ENCODE measurements at regions not wholly inside any gene's neighbourhood (a gene's known extent, or its start where the extent isn't known, plus 50 kb on each side); places are given as distances from the start of the nearest gene placed in this dataset.

DNA sequence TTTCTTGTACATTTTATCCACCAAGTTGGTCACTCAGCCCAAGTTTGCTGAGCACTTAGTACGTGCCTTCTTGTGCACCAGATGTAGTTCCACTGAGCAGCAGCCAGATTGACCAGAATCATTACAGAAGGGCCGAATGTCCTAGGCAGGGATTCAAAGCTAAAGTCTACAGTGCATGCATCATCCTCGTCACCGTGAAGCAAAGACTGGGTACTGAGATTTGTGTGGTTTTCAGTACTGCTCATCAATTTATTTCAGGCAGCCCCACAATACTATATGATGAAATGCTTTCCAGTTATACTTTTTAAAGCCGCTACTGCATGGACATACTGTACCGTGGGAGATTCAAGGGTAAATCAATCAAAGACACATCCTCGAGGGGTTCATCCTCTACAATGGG, 227.0 kb downstream of the ARRDC4 start:
- no peak for DNase-seq (ENCODE audit: extremely low read depth in 1 of 2, low read depth in 1 of 2)

DNA sequence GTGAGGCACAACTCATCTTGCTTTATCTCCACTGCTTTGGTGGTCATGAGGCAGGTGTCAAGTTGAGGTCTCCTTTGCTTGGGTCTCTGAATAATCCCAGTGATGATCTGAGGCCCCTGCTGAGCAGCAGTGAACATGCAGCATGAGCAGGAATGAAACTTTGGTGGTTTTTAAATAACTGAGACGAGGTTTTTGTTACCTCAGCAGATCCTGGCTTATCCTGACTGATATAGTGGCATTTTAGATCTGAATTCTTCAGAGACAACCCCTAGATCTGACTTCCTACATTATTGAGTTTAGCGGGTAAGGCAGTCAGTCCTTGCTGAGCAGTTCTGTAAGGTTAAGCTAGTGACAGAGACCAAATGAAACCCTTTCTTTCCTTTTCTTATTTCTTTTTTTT, 230.4 kb downstream of the ARRDC4 start:
- no peak for DNase-seq (ENCODE audit: extremely low read depth in 1 of 2, low read depth in 1 of 2)

DNA sequence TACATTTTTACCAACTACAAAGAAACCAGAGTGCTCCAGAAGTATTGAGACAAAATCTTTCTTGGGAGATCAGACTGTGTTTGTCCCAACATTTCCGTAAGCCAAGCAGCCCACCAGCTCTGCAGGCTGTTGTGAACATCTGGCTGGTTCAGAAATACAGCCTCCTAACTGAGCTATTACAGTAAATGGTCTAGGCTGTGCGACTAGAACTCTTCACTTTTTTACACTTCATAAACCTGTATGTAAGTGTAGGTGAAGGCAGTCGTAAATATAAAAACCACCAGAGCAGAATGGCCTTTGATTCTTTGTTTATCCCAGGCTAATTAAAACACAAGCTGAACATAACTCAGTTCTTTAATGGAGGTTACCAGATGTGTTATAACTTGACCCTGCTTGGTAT, 235.3 kb downstream of the ARRDC4 start:
- no peak for DNase-seq (ENCODE audit: extremely low read depth in 1 of 2, low read depth in 1 of 2)

DNA sequence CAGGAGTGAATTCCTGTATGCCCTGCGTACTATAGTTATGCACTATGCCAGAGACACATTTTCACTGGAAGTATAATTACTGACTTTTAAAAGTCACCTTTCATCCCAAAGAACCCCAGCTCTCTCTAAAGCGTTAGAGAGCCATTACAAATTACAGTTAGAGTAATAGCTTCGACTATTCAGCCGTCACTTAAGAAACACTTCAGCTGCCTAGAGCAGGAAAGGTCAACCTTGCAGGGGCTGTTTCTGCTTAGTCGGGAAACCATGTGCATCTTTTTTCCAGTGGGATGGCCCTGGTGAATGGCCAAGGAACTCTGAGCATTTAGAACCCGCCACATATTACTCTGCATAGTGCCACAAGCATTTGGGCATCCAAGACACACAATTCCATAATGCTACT, 235.9 kb downstream of the ARRDC4 start:
- DNase-seq (ENCODE audit: extremely low read depth in 1 of 2, low read depth in 1 of 2): no peak

DNA sequence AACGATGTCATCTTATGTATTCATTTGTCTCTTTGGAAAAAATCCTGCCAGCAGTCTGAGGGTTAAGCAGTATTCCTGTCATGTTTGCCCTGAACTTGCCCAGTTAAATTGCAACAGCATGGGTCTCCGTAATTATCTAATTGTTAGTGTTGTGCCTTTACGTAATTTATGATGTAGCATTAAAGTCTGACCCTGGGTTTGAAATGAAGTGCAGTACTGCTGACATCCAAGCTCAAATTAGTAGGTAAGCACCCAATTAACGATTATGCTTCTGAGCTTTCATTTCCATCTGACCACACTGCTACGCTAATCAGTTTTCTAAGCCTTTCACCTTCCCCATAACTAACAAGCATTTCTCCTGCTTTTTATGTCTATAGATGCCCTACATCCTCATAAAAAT, 241.8 kb downstream of the ARRDC4 start:
- DNase-seq (ENCODE audit: extremely low read depth in 1 of 2, low read depth in 1 of 2): no peak

DNA sequence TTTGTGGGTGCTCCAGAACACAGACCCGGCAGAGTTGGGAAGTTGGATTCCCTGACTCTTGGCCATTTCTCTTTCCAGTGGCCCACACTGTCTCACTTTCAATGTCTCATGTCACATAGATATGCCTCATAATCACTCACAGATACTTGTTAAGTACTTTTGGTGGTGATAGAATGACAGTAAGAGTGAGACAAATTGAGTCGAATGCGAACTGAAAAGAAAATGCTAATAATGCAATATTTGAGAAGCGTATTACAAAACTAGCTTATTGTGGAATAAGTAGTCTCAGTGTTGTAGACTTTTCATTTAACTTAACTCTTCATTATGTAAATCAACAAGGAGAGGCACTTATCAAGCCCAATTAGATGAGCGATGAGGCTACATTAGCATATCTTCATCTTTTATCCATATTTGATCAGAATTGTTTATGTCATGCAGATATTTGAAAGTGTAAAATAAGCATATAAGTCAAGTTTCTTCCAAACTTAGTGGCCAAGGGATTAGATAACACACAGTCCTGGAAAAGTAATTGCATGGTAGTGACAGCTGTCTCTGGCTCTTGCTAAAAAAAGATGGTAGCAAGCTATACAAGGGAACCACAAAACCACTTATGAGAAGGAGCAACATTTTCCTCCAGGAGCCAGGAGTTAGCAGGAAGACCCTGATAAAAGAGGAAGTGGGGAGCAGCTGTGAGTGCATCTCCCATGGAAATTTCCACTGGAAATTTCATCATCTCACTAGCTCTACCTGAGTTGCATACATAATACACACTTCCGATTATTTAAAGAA, 243.6 kb downstream of the ARRDC4 start:
- DNase-seq (ENCODE audit: extremely low read depth in 1 of 2, low read depth in 1 of 2): no peak

DNA sequence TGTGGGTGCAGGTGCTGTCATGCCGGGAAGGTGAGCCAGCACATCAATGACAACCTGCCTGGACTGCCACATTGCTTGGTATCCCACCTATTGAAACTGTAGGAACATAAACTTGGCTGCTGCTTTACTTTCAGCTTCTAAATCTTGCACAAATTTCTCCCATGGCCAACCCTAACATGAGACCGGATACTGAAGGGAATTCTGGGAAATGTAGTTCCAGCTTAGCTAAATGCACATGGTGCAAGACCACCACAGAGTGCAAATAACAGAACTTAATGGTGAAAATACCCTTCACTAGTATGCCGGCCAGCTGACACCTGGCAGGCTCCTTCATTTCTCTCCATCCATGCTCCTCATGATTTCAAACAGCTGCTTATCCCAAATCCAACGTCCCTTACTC, 247.4 kb downstream of the ARRDC4 start:
- DNase-seq (ENCODE audit: extremely low read depth in 1 of 2, low read depth in 1 of 2): no peak

DNA sequence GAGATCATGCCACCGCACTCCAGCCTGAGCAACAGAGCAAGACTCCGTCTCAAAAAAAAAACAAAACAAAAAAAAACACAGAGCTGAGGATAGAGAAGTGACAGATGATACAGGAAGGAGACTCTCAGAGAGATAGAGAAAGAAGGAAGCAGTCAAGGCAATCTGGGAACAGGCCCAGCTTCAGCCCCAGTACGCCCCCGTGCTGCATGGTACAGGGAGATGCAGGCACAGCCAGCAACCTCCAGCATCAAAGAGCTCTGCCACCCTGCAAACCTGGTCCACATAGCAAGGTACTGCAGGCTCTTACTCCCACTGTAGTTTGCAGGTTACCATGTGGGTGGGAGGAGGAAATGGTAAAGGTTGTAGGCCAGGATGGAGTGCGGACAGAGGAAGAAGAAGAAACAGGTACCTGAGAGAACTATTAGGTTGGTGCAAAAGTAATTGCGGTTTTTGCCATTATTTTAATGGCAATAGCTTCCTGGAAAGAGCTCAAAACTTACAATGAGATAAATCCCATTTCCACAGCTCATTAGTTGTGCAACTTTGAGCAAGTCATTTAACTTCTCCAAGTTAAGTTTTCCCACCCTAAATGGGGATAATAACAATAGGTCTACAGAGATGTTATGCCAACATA, 253.0 kb downstream of the ARRDC4 start:
- no peak for DNase-seq (ENCODE audit: extremely low read depth in 1 of 2, low read depth in 1 of 2)

DNA sequence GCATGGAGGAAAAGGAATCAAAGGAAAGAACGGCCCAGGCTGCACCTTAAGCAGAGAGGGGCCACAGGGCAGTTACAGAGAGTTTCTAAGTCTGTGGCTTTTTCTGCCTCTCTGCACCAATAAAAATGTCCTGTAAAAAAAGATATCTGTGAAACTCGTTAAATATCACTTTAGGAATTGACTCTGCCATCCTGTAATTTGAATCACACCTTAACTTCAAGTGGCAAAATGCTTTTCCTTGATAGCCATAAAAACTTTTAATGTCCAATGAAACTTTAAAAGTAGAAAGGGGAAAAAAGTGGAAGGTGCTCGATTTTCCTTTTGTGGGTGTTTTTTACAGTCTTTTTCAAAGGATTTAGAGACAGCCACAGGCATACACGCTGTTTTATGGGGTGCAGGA, 255.7 kb downstream of the ARRDC4 start:
- DNase-seq (ENCODE audit: extremely low read depth in 1 of 2, low read depth in 1 of 2): no peak

DNA sequence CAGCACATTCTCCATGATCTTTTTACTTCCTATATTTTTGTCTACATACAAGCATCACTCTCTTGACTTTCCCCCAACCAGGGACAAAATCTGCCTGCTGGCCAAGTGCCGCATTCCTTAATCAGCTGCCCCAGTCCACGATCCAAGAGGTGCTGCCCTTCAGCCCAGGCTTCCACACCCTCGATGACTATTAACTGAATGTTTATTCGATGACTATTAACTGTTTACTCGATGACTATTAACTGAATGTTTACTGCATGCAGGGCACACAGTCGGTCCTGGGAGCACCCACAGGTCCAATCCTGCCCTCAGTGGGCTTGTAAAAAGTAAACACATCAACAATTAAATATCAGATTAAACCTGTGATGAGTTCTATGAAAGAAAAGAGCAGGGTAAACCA, 256.9 kb downstream of the ARRDC4 start:
- DNase-seq (ENCODE audit: extremely low read depth in 1 of 2, low read depth in 1 of 2): no peak

DNA sequence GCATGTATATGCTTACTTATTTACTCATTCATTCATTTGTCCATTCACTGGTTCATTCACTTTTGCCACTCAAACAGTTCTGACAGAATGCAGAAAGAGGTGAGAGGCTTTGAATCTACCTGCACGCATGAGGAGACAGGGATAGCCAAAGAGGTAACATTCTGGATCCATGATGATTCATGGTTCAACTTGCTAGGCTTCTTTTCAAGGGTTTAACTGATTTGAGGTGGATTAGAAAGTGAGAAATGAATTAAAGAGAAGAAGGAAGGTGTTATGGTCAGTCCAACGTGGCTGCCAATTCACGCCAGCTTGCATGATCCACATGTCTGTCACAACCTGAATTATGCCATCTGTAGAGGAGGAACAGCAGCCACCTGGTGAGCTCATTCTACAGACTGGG, 260.6 kb downstream of the ARRDC4 start:
- no peak for DNase-seq (ENCODE audit: extremely low read depth in 1 of 2, low read depth in 1 of 2)

DNA sequence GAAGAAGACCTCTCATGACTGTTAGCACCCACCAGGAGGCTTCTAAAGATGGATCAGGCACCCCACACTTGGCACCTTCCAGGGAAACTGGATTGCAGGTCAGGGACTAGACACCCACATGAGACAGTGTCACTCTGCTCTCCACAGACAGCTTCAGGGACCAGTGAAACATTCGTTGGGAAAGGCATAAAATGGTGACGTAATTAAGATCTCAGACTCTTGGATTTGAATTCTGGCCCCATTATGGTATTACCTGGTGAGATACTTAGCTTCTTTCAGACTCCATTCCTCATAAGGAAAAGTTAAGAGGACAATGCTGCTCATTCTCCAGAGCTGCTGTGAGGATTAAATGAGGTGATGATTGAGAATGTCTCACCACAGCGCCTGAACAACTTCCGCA, 261.1 kb downstream of the ARRDC4 start:
- no peak for DNase-seq (ENCODE audit: extremely low read depth in 1 of 2, low read depth in 1 of 2)

DNA sequence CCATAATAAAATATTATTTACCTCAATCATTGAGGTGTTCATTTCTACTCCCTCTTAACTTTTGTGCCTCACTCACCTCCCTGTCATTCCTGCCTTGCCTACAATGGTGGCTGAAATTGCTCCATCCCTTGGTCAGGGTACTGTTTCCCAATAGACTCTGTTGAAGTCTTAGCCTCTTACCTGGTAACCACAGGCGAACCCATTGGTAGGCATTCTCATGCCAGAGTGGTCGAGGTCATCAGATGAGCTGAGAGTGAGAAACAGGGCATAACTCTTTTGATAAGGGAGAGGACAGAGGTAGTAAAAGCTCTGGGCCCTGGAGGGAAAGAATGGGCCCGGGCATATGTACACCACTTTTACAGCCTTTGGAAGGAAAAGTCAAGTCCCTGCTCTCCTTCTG, 265.6 kb downstream of the ARRDC4 start:
- no peak for DNase-seq (ENCODE audit: extremely low read depth in 1 of 2, low read depth in 1 of 2)

DNA sequence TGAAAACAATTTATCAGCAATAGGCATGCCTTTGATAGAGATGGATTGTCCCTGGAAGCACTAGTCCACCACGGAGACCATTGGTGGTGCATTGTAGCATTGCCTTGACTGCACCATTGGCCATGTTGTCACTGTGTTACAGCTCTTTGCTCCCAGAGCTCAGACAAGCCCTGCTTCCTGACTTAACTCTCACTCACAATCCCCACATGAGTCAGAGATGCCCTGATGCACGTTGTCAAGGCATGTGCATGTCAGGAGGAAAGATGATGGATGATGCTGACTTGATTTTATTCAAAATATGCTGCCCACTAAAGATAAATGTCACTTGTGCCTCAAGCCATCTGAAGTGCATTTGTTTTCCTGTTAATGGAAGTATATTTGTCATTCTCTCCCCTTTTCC, 266.1 kb downstream of the ARRDC4 start:
- DNase-seq (ENCODE audit: extremely low read depth in 1 of 2, low read depth in 1 of 2): no peak

DNA sequence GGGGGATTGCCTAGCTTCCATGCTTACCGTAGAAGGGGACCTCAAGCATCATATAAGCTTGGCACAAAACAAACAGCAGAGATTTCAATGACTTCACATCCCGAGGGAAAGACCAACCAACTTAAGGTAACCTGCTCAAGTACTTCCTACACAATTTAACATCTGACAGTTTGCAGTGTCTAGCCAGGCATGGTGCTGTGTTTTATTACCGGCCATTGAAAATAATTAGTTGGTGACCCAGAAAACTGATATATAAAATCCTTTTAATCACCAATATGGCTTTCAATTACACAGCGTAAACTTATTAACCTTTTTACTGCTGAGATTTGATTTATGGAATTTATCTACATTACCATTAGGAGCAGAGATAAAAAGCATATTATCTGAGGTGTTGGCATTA, 268.3 kb downstream of the ARRDC4 start:
- no peak for DNase-seq (ENCODE audit: extremely low read depth in 1 of 2, low read depth in 1 of 2)

DNA sequence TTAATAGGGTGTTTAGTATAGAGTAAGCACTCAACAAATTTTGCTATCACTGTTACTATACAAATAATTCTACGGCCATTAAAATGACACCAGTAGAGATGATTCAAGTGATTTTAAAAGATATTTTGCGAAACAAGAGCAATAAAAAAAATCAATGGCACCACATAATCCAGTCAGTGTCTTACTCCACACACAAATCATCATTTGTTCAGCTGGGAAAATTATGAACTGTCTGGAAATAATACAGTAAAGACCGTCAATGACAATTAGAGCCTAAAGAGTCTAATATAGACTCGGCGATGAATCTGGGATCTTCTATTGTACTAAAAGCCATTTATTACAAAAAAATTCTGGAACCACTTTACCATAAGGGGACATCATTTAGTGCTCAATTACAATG, 270.5 kb downstream of the ARRDC4 start:
- no peak for DNase-seq (ENCODE audit: extremely low read depth in 1 of 2, low read depth in 1 of 2)

DNA sequence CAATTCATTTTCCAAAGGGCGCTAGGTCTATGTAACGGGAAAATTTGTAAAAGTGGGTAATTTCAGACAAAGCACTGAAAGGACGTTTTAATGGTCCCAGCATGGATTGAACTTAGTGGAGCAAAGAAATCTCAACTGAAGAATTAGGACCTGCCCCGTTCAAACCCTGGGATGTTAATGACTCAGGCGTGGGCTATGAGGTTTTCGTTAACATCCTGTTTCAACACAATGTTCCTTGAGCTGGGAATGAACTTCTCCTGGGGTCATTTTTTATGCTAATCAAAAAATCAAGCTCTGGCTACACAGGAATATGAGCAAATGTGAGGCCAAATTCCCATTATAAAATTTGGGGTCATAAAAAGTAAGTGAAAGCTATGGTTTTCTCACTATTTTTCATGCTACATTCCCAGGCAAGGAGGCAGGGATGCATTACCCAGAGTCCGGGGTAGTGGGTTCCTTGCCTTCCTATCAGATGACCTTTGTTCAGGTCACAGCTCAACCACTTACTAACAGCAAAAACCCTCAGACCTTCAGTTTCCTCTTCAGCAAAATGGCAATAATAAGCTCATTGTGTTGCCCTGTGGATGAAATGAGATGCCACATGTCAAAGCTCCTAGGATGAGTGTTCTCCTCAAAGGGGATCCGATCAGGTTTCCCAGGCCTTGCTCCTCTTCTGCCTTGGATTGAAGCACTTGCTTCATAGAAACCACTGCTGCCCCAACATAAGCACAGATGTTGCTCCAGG, 271.4 kb downstream of the ARRDC4 start:
- no peak for DNase-seq (ENCODE audit: extremely low read depth in 1 of 2, low read depth in 1 of 2)

DNA sequence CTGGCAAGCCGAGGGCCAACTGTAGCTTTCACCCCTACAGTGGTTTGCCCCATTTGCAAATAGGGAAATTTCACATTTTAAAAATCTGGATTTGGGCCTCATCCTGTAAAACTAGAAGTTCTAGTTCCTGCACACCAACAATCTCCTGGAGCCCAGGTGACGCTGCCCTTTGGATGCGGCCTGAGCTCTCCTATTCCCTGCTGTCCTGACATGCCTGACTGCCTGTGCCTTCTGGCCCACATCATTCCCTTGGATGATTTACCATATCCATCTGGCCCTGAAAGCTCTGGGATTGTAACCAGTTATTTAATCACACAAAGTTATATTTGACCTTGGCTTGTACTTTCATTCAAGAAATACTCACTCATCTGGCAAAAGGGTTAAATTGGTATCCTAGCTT, 272.3 kb downstream of the ARRDC4 start:
- DNase-seq (ENCODE audit: extremely low read depth in 1 of 2, low read depth in 1 of 2): no peak

DNA sequence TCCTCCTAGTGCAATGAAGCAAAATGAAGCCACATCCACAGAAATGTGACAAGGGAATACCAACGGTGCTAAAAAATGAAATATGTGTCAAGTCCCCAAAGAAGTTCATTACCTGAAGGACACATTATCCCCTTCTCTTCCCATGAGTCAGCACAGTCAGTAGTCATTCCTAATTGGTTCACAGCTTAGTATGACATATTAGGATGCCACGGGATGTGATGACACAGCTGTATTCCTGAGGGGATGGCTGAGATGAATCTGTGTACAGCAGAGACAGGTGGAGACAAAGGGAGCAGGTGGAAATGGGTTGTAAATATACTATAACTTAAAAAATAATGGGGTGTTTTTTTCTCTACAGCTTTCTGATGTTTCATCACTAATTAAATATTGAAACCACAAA, 273.4 kb downstream of the ARRDC4 start:
- DNase-seq (ENCODE audit: extremely low read depth in 1 of 2, low read depth in 1 of 2): no peak

DNA sequence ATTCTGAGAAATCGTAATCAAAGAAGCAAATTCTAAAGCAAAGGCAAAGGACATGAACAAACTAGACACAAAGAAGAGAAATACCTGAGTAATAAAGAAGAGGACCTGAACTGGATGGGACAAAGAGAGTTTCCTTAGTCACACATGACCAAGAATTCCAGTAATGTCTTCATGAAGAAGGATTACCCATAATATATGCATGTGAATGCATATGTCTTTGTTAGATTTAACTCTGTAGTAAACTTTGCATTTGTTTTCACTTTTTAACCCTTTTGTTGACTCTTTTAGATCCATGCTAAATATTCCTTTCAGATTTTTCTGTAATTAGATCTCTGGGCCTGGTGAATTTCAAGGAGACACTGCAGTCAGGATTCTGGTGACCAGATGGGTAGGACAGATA, 279.8 kb downstream of the ARRDC4 start:
- no peak for DNase-seq (ENCODE audit: extremely low read depth in 1 of 2, low read depth in 1 of 2)

DNA sequence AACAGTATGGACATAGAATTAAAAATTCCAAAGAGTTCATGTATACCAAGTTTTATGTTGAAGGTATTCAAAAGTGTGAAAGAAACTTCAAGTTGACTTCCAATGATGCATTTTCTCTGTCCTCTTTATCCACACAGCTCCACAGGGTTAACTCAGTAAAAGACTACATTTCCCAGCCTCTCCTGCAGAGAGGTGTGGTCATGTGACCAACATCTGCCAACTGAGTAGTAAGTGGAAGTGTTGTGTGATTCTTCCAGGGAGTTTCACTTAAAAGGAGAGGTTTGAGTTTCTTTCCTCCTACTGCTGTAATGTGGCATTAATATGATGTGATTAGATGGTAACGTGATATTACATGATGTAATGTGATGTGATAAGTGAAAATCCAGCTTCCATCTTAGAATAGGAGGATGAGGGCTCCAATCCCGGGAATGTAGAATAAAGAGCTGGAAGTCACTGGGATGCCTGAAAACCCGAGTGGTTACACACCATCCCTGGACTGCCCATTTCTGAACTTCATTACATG, 280.6 kb downstream of the ARRDC4 start:
- DNase-seq (ENCODE audit: extremely low read depth in 1 of 2, low read depth in 1 of 2): no peak

DNA sequence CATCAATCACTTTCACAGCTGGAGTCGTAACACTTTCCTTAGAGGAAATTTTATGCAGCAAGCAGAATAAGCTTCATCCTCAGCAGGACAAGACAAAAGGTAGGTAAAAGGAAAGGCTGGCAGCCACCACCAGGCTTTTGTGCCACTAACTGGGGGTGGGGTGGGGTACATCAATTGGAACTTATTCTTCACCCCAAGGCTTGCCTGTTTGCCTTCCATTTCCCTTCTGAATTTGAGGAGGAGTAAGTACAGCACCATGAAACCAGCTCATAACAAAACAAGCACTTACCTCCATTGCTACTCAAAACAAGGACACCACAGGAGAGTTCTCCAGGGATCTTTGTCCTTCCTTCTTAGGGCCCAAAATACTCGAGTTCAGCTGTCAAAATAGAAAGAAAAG, 296.8 kb downstream of the ARRDC4 start:
- DNase-seq (ENCODE audit: extremely low read depth in 1 of 2, low read depth in 1 of 2): no peak

Measured in stimulated activated CD8-positive, alpha-beta memory T cell treated with anti-CD3 and anti-CD28 coated beads, Interleukin-7, amount 100 ng/mL, for 48 hours (primary cell).